ENCODE measurements at regions not wholly inside any gene's neighbourhood (a gene's known extent, or its start where the extent isn't known, plus 50 kb on each side); places are given as distances from the start of the nearest gene placed in this dataset.

DNA sequence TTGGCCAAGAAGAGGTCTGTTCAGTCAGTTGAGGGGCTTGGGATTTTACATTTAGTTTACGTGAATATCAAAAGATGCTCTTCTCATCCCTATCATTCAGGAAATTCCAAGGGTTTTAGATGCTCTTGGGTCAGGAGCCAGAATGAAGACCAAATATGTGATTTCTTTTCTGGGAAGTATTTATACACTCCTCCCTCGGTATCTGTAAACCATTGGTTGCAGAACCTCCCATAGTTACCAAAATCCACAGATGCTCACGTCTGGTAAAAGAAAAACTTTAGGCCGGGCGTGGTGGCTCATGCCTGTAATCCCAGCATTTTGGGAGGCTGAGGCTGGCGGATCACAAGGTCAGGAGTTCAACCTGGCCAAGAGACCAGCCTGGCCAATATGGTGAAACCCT, 75.9 kb downstream of the TNFAIP2 start:
- TF ChIP-seq, protein P1, sequence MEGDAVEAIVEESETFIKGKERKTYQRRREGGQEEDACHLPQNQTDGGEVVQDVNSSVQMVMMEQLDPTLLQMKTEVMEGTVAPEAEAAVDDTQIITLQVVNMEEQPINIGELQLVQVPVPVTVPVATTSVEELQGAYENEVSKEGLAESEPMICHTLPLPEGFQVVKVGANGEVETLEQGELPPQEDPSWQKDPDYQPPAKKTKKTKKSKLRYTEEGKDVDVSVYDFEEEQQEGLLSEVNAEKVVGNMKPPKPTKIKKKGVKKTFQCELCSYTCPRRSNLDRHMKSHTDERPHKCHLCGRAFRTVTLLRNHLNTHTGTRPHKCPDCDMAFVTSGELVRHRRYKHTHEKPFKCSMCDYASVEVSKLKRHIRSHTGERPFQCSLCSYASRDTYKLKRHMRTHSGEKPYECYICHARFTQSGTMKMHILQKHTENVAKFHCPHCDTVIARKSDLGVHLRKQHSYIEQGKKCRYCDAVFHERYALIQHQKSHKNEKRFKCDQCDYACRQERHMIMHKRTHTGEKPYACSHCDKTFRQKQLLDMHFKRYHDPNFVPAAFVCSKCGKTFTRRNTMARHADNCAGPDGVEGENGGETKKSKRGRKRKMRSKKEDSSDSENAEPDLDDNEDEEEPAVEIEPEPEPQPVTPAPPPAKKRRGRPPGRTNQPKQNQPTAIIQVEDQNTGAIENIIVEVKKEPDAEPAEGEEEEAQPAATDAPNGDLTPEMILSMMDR (conservative IDR thresholded peaks at IDR 0.05; ENCODE audit: low read length): no peak
- TF ChIP-seq EZH2phosphoT487 (IDR thresholded peaks at IDR 0.05; ENCODE audit: borderline replicate concordance): no peak
